ENCODE measurements at regions not wholly inside any gene's neighbourhood (a gene's known extent, or its start where the extent isn't known, plus 50 kb on each side); places are given as distances from the start of the nearest gene placed in this dataset.

DNA sequence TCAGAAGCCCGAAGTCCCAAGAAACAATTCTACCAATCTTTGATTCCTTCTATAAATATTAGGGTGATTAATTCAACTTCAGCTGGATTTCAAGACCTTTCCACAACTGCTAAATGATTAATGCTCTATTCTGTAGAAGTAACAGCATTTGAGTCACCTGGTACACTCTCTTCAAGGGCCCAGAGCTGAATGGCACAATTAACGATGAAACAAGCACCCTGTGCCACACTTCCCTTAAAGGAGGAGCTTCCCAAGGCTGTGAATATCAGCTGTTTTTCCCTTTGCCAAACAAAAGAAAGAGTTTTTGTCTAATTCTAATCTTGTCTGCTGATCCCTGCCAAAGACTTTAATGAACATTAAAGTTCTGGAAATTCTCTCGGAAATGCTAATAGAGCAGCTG, 56.0 kb downstream of the BOD1L2 start:
- DNase-seq, result no peak

GRCh38 chr18:57205641-57206040, 58.8 kb downstream of the BOD1L2 start:
- no peak for DNase-seq

- DNase-seq, result no peak
Observed at GRCh38 chr18:57207124-57207916, 60.4 kb downstream of the BOD1L2 start.

DNA sequence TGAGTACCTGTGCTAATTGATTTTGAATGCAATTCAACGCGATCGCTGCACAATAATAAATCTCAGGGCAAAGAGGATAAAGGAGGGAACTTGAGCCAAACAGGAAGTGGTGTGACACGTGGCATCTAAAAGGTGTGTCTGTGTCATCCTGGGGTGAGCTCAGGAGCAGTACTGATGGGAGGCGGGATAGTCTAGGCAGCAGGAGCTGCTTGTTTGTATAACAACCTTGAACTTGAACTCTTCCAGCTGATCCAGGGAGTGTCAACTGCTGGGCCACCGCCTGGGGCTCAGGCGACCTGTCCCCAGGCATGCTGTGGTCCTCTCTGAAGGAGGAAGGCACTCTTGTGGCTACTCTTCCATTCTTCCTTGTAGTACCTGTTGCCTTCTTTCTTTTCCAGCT, 61.2 kb downstream of the BOD1L2 start:
- DNase-seq, result no peak

DNA sequence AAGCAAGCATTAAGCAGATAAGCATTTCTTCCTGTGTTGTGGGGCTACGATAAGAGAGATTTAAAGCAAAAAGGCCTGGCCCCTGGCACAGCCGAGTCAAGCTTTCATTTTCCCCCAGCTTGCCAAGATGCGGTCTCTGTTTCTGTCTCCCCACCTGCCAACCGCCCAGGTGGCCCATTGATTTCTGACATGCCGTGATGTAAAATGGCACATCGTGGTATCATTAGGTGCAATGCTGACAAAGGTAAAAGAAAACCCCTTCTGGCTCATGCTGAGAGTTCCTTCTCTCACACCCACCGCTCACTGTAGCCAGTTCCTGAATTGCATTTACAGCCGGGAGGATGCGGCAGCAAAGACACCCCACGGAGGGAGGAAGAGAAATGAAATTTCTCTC, 62.8 kb downstream of the BOD1L2 start:
- DNase-seq, result no peak

GRCh38 chr18:57210107-57210715, 63.3 kb downstream of the BOD1L2 start:
- DNase-seq, result no peak

- DNase-seq, result no peak
Observed at GRCh38 chr18:57210716-57211411, 64.0 kb downstream of the BOD1L2 start.

GRCh38 chr18:57211412-57211750, 64.5 kb downstream of the BOD1L2 start:
- DNase-seq, result no peak

- DNase-seq, result no peak
Observed at GRCh38 chr18:57211776-57212175, 64.9 kb downstream of the BOD1L2 start.

- no peak for DNase-seq
Observed at GRCh38 chr18:57212678-57213077, 65.8 kb downstream of the BOD1L2 start.

GRCh38 chr18:57214976-57215375, 68.1 kb downstream of the BOD1L2 start:
- DNase-seq, result no peak

DNA sequence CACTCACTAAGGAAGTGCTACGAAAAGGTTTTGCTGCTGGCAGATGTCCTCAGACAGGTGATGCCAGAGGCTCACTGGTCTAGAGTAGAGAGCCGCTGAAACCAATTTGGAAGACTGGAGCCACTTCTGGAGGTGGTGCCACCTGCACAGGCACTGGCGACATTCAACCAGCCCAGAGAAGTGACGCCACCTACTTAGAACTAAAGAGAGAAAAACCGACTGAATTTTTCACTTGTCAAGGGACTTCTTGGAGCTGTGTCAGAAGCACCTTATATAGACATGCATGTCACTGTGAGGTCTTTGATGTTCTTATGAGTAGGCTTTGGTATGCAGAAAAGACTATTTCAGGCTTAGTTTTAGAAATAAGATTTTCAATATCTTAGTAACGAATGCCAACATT, 71.4 kb downstream of the BOD1L2 start:
- DNase-seq, result no peak

GRCh38 chr18:57219964-57220363, 73.1 kb downstream of the BOD1L2 start:
- DNase-seq, result peak; percentile 83

GRCh38 chr18:57220480-57220879, 73.6 kb downstream of the BOD1L2 start:
- no peak for DNase-seq

GRCh38 chr18:57220930-57221483, 74.1 kb downstream of the BOD1L2 start:
- no peak for DNase-seq

GRCh38 chr18:57223144-57223870, 76.4 kb downstream of the BOD1L2 start:
- no peak for DNase-seq

DNA sequence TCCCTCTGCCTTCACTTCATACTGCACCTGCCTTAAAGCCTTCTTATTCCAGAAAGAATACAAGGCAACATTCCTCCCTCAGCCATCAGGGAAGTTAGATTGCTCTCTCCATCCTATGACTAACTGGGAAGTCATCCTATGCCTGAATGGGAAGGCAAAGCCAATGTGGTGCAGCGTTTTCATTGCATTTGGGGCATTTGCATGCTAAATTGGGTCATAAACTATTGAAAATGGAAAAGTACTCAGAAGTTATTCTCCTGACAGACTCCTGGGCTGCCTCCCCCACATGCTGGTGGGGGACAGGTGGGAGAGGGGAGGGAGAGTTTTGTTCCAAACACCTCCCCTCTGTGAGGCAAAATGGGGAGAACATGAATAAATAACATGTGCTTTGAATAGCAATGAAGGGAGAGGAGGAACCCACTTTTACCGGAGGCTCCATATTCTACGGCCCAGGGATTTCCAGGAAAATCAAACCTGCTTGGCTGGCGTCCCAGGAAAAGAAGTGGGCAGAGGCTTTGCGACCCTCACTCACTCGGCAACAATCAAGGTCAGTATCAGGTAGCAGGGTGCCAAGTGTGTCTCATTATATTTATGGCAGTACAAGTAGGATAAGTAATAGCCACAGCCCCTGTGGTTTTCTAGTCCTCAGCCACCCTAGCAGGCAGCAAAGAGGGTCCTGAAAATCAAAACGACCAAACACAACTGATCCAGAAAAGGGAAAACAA, 84.1 kb downstream of the BOD1L2 start:
- no peak for DNase-seq

DNA sequence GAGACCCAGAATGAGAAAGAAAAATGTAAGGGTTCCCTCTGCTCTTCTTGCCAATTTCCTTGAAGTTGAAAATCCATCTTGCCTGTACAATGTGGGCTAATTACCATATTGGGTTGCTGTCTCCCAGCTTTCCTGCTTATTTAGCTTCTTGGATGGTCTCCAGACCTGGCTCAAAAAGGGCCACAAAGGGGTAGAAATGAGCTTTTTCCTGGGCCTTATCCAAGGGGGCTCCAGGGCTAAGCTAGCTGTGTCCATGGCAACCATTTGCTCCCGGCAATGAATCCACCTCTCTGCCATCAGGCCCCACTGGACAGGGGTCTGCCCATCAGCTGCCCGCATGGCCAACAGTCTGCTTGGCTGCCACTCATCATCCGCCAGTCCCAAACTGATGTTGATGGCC, 85.0 kb downstream of the BOD1L2 start:
- DNase-seq, result no peak

- DNase-seq, result no peak
Observed at GRCh38 chr18:57234346-57234745, 87.5 kb downstream of the BOD1L2 start.

DNA sequence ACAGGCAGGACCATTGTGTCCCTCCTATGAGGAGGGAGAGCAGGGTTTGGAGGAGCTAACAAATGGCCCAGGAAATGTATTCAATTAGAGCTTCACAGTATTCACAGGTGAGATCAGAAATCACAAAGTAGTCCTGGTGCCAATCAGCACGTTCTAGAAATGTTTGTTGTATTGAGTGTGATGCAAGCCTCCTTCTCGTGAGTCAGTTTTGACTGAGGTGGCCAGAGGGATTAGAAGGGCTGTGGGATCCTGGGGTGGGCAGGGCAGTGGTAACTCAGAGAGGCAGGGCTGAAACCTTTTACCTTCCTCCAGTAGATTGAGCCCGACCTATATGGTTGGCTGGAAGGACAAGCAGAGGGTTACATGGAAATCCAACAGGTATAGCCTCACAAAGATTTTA, 95.0 kb downstream of the BOD1L2 start:
- DNase-seq, result no peak

DNA sequence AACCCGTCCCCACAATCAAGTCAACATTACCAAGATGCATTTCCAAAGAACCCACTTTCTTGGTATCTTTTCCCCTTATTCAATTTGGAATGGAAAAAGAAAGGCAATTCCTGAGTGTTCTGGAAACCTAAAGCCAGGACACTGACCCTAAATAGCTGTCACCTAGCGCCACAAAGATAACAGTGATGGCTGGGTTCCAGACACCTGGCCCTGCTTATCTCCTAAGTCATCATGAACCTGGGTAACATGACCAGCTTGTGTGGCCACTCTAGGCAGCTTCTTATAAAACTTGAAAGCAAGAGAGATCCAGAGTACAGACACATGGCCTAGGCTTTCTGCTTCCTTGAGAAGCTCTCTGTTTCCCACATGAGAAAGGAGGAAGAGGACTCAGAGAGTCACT, 95.4 kb downstream of the BOD1L2 start:
- no peak for DNase-seq

DNA sequence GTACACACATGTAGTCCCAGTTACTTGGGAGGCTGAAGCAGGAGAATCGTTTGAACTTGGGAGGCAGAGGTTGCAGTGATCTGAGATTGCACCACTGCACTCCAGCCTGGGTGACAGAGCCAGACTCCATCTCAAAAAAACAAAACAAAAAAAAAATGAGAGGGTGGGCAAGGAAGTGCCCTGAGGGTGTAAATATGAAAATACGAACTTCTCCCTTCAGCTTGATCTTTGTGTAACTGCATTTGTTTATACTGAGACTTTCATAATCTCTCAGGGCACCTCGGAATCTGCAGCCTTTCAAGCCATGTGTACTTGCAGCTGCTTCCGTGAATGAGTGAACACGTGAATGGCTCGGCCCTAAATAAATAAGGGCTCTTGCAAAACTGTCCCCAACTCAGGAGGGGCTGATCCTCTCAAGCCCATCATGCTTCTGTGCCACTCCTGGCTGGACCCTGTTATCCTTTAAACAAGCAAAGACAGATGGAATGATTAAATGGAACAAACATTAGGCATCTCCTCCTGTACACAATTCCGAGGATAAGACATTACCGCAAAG, 96.8 kb downstream of the BOD1L2 start:
- no peak for DNase-seq
